ENCODE measurements at regions not wholly inside any gene's neighbourhood (a gene's known extent, or its start where the extent isn't known, plus 50 kb on each side); places are given as distances from the start of the nearest gene placed in this dataset.

GRCh38 chr1:182144646-182145030 lies 83.1 kb upstream of the ZNF648 start:
- DNase-seq (ENCODE audit: extremely low spot score), result no peak
- ChIA-PET CTCF (interaction anchor here (1.0 to 9.4 kb wide), 33 partner anchors 8 to 640 kb away, joined by 3 to 245 read pairs (median 8); partner anchors contain the start of gene GLUL), POLR2A (interaction anchor here (0.6 kb wide), 1 partner anchor 459 kb away, joined by 4 read pairs; no protein-coding TSS in a partner anchor)
- TF ChIP-seq CTCF (IDR thresholded peaks at IDR 0.05; ENCODE audit: control extremely low read depth, extremely low read depth, low read depth, missing control alignments), result no peak

- DNase-seq (ENCODE audit: extremely low spot score), result no peak
- CTCF ChIA-PET, result interaction anchor here (0.7 to 9.4 kb wide), 71 partner anchors 8 to 665 kb away, joined by 3 to 245 read pairs (median 5); partner anchors contain the start of genes GLUL and TEDDM1
- no peak for TF ChIP-seq CTCF (IDR thresholded peaks at IDR 0.05; ENCODE audit: control extremely low read depth, extremely low read depth, low read depth, missing control alignments)
- POLR2A ChIA-PET, result interaction anchor here (0.6 to 1.2 kb wide), 2 partner anchors 253 to 459 kb away, joined by 4 to 6 read pairs; no protein-coding TSS in a partner anchor
These were observed 82.5 kb upstream of the ZNF648 start for GRCh38 chr1:182143825-182144645.

GRCh38 chr1:182143154-182143657 lies 81.7 kb upstream of the ZNF648 start:
- ChIA-PET POLR2A (interaction anchor here (1.2 kb wide), 1 partner anchor 254 kb away, joined by 6 read pairs; no protein-coding TSS in a partner anchor), CTCF (interaction anchor here (0.6 to 9.4 kb wide), 81 partner anchors 9 to 664 kb away, joined by 3 to 245 read pairs (median 5); partner anchors contain the start of genes GLUL and TEDDM1)
- TF ChIP-seq CTCF (IDR thresholded peaks at IDR 0.05; ENCODE audit: control extremely low read depth, extremely low read depth, low read depth, missing control alignments), result peak; percentile 95
- peak; percentile 74 for DNase-seq (ENCODE audit: extremely low spot score)

GRCh38 chr1:182142621-182143020 lies 81.1 kb upstream of the ZNF648 start:
- TF ChIP-seq CTCF (IDR thresholded peaks at IDR 0.05; ENCODE audit: control extremely low read depth, extremely low read depth, low read depth, missing control alignments), result no peak
- no peak for DNase-seq (ENCODE audit: extremely low spot score)
- POLR2A ChIA-PET, result interaction anchor here (1.2 kb wide), 1 partner anchor 254 kb away, joined by 6 read pairs; no protein-coding TSS in a partner anchor
- CTCF ChIA-PET, result interaction anchor here (0.6 to 9.4 kb wide), 59 partner anchors 10 to 663 kb away, joined by 3 to 245 read pairs (median 6); partner anchors contain the start of genes GLUL and TEDDM1

GRCh38 chr1:182141040-182141439 lies 79.5 kb upstream of the ZNF648 start:
- CTCF ChIA-PET, result interaction anchor here (1.1 to 9.4 kb wide), 6 partner anchors 9 to 260 kb away, joined by 3 to 245 read pairs (median 18); partner anchors contain the start of genes GLUL and TEDDM1
- DNase-seq (ENCODE audit: extremely low spot score), result no peak
- TF ChIP-seq CTCF (IDR thresholded peaks at IDR 0.05; ENCODE audit: control extremely low read depth, extremely low read depth, low read depth, missing control alignments), result no peak
- POLR2A ChIA-PET, result no interaction called here

- TF ChIP-seq CTCF (IDR thresholded peaks at IDR 0.05; ENCODE audit: control extremely low read depth, extremely low read depth, low read depth, missing control alignments), result no peak
- CTCF ChIA-PET, result interaction anchor here (9.4 kb wide), 1 partner anchor 255 kb away, joined by 245 read pairs; the partner anchor contains the start of gene GLUL
- POLR2A ChIA-PET, result no interaction called here
- DNase-seq (ENCODE audit: extremely low spot score), result no peak
These were observed 78.0 kb upstream of the ZNF648 start for GRCh38 chr1:182139496-182139895.

Data from GM10248 (cell line).